ENCODE measurements at regions not wholly inside any gene's neighbourhood (a gene's known extent, or its start where the extent isn't known, plus 50 kb on each side); places are given as distances from the start of the nearest gene placed in this dataset.

- TF ChIP-seq YY1 (IDR thresholded peaks at IDR 0.05; ENCODE audit: insufficient read depth, insufficient read length) (no peak), SUZ12 (IDR thresholded peaks at IDR 0.05; ENCODE audit: extremely low read depth, insufficient read depth, insufficient read length) (no peak), ZNF274 (IDR thresholded peaks at IDR 0.05; ENCODE audit: low read depth, low read length) (no peak)
These were observed 203.3 kb upstream of the LRFN5 start for GRCh38 chr14:41403360-41403759.
